ENCODE measurements at regions not wholly inside any gene's neighbourhood (a gene's known extent, or its start where the extent isn't known, plus 50 kb on each side); places are given as distances from the start of the nearest gene placed in this dataset.

DNA sequence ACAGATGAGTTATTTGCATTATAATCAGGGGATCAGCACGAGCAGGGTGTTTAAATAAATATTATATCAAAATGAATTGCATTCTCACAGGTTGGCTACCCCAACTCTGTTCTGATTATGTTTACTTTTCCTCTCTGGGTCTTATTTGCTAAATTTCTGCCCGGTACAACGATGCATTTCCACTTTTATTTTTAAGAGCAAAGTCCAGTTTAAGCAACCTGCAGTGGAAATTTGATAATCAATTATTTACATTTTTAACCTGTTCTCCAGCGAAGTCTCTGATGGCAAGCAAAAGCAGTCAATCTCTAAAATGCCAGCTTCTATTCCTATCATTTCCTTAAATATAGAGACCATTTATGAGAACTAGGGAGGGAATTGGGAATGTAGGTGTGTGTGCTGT lies 966.6 kb upstream of the SOX11 start (continued):
- TF ChIP-seq, protein P1, sequence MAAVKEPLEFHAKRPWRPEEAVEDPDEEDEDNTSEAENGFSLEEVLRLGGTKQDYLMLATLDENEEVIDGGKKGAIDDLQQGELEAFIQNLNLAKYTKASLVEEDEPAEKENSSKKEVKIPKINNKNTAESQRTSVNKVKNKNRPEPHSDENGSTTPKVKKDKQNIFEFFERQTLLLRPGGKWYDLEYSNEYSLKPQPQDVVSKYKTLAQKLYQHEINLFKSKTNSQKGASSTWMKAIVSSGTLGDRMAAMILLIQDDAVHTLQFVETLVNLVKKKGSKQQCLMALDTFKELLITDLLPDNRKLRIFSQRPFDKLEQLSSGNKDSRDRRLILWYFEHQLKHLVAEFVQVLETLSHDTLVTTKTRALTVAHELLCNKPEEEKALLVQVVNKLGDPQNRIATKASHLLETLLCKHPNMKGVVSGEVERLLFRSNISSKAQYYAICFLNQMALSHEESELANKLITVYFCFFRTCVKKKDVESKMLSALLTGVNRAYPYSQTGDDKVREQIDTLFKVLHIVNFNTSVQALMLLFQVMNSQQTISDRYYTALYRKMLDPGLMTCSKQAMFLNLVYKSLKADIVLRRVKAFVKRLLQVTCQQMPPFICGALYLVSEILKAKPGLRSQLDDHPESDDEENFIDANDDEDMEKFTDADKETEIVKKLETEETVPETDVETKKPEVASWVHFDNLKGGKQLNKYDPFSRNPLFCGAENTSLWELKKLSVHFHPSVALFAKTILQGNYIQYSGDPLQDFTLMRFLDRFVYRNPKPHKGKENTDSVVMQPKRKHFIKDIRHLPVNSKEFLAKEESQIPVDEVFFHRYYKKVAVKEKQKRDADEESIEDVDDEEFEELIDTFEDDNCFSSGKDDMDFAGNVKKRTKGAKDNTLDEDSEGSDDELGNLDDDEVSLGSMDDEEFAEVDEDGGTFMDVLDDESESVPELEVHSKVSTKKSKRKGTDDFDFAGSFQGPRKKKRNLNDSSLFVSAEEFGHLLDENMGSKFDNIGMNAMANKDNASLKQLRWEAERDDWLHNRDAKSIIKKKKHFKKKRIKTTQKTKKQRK (IDR thresholded peaks at IDR 0.05; ENCODE audit: low read depth, low read length) = no peak
- TF ChIP-seq, protein P2, sequence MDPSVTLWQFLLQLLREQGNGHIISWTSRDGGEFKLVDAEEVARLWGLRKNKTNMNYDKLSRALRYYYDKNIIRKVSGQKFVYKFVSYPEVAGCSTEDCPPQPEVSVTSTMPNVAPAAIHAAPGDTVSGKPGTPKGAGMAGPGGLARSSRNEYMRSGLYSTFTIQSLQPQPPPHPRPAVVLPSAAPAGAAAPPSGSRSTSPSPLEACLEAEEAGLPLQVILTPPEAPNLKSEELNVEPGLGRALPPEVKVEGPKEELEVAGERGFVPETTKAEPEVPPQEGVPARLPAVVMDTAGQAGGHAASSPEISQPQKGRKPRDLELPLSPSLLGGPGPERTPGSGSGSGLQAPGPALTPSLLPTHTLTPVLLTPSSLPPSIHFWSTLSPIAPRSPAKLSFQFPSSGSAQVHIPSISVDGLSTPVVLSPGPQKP (IDR thresholded peaks at IDR 0.05; ENCODE audit: low read depth, low read length) = no peak
- TF ChIP-seq, protein P3, sequence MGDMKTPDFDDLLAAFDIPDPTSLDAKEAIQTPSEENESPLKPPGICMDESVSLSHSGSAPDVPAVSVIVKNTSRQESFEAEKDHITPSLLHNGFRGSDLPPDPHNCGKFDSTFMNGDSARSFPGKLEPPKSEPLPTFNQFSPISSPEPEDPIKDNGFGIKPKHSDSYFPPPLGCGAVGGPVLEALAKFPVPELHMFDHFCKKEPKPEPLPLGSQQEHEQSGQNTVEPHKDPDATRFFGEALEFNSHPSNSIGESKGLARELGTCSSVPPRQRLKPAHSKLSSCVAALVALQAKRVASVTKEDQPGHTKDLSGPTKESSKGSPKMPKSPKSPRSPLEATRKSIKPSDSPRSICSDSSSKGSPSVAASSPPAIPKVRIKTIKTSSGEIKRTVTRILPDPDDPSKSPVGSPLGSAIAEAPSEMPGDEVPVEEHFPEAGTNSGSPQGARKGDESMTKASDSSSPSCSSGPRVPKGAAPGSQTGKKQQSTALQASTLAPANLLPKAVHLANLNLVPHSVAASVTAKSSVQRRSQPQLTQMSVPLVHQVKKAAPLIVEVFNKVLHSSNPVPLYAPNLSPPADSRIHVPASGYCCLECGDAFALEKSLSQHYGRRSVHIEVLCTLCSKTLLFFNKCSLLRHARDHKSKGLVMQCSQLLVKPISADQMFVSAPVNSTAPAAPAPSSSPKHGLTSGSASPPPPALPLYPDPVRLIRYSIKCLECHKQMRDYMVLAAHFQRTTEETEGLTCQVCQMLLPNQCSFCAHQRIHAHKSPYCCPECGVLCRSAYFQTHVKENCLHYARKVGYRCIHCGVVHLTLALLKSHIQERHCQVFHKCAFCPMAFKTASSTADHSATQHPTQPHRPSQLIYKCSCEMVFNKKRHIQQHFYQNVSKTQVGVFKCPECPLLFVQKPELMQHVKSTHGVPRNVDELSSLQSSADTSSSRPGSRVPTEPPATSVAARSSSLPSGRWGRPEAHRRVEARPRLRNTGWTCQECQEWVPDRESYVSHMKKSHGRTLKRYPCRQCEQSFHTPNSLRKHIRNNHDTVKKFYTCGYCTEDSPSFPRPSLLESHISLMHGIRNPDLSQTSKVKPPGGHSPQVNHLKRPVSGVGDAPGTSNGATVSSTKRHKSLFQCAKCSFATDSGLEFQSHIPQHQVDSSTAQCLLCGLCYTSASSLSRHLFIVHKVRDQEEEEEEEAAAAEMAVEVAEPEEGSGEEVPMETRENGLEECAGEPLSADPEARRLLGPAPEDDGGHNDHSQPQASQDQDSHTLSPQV (IDR thresholded peaks at IDR 0.05) = no peak
- TF ChIP-seq ESRRA (IDR thresholded peaks at IDR 0.05; ENCODE audit: low read length) (no peak), RAD51 (IDR thresholded peaks at IDR 0.05) (no peak), FOS (IDR thresholded peaks at IDR 0.05; ENCODE audit: borderline replicate concordance, extremely low read depth, insufficient read length) (no peak), NFXL1 (IDR thresholded peaks at IDR 0.05; ENCODE audit: borderline replicate concordance) (no peak), POLR2A (IDR thresholded peaks at IDR 0.05; ENCODE audit: low read depth, low read length) (no peak), NR2C2 (IDR thresholded peaks at IDR 0.05; ENCODE audit: borderline replicate concordance, control insufficient read depth, insufficient read length, low read depth) (no peak)
- TF ChIP-seq, protein P4, sequence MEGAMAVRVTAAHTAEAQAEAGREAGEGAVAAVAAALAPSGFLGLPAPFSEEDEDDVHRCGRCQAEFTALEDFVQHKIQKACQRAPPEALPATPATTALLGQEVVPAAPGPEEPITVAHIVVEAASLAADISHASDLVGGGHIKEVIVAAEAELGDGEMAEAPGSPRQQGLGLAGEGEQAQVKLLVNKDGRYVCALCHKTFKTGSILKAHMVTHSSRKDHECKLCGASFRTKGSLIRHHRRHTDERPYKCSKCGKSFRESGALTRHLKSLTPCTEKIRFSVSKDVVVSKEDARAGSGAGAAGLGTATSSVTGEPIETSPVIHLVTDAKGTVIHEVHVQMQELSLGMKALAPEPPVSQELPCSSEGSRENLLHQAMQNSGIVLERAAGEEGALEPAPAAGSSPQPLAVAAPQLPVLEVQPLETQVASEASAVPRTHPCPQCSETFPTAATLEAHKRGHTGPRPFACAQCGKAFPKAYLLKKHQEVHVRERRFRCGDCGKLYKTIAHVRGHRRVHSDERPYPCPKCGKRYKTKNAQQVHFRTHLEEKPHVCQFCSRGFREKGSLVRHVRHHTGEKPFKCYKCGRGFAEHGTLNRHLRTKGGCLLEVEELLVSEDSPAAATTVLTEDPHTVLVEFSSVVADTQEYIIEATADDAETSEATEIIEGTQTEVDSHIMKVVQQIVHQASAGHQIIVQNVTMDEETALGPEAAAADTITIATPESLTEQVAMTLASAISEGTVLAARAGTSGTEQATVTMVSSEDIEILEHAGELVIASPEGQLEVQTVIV (IDR thresholded peaks at IDR 0.05; ENCODE audit: borderline replicate concordance, partially characterized antibody) = no peak
- TF ChIP-seq, protein P5, sequence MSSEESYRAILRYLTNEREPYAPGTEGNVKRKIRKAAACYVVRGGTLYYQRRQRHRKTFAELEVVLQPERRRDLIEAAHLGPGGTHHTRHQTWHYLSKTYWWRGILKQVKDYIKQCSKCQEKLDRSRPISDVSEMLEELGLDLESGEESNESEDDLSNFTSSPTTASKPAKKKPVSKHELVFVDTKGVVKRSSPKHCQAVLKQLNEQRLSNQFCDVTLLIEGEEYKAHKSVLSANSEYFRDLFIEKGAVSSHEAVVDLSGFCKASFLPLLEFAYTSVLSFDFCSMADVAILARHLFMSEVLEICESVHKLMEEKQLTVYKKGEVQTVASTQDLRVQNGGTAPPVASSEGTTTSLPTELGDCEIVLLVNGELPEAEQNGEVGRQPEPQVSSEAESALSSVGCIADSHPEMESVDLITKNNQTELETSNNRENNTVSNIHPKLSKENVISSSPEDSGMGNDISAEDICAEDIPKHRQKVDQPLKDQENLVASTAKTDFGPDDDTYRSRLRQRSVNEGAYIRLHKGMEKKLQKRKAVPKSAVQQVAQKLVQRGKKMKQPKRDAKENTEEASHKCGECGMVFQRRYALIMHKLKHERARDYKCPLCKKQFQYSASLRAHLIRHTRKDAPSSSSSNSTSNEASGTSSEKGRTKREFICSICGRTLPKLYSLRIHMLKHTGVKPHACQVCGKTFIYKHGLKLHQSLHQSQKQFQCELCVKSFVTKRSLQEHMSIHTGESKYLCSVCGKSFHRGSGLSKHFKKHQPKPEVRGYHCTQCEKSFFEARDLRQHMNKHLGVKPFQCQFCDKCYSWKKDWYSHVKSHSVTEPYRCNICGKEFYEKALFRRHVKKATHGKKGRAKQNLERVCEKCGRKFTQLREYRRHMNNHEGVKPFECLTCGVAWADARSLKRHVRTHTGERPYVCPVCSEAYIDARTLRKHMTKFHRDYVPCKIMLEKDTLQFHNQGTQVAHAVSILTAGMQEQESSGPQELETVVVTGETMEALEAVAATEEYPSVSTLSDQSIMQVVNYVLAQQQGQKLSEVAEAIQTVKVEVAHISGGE (CRISPR knock-in tag; IDR thresholded peaks at IDR 0.05) = no peak

Measured in GM12878 (cell line).